Panc1 (cell line): ENCODE measurements at regions not wholly inside any gene's neighbourhood (a gene's known extent, or its start where the extent isn't known, plus 50 kb on each side); places are given as distances from the start of the nearest gene placed in this dataset.

Source experiments
- ATAC-seq: fragments of 200-7000 bp; cut with Tn5 transposase; 2 replicates; pipeline ENCODE4 v1.9.1; 2020; ENCODE audit warnings: mild to moderate bottlenecking, moderate library complexity
- BruUV-seq: library from RNA; stranded (reverse); fragments of 400-500 nt; replicated peaks from 2 replicates; lab custom pipeline; 2021; lab: Mats Ljungman, UMichigan
- CTCF ChIA-PET: fragments of 300-600 bp; sonication (Branson Sonifier 250); formaldehyde crosslinking; loops from one replicate; lab custom pipeline; 2022; ENCODE audit warnings: antibody characterized with exemption; lab: Charles Lee
- POLR2A ChIA-PET: fragments of 300-600 bp; sonication (Branson Sonifier 250); formaldehyde crosslinking; loops from one replicate; lab custom pipeline; 2022; ENCODE audit warnings: antibody characterized with exemption; lab: Charles Lee
- DNase-seq: peaks from one replicate; pipeline ENCODE4 v3.0.0-alpha.2; 2010; ENCODE audit warnings: low read depth, low spot score
- H3K27ac ChIP-seq: 2 replicates; pipeline ENCODE4 v1.5.1; 2011; ENCODE audit warnings: mild to moderate bottlenecking, low read length, inconsistent platforms
- H3K27me3 ChIP-seq: fragments of 200-500 bp; sonication (Bioruptor generic); 2 replicates; pipeline ENCODE4 v1.6.0; 2014; ENCODE audit warnings: low read length, inconsistent platforms; ENCODE audit not compliant: control insufficient read depth, insufficient read depth
- H3K36me3 ChIP-seq: fragments of 200-500 bp; sonication (Bioruptor generic); 2 replicates; pipeline ENCODE4 v1.5.1; 2014; ENCODE audit warnings: inconsistent platforms, mild to moderate bottlenecking, low read length, moderate library complexity; ENCODE audit not compliant: control insufficient read depth, insufficient read depth
- H3K4me1 ChIP-seq: 2 replicates; pipeline ENCODE4 v1.5.1; 2011; ENCODE audit warnings: inconsistent platforms, mild to moderate bottlenecking, low read length, moderate library complexity; ENCODE audit not compliant: control insufficient read depth, insufficient read depth
- H3K4me3 ChIP-seq, 2 experiments: 2 replicates each; pipeline ENCODE4 v1.5.1; 2011 to 2012; ENCODE audit warnings: low read depth in 2 of 2, low read length in 2 of 2, mild to moderate bottlenecking in 2 of 2, inconsistent platforms in 1 of 2, moderate library complexity in 1 of 2
- H3K9me3 ChIP-seq: fragments of 200-500 bp; sonication (Bioruptor generic); 2 replicates; pipeline ENCODE4 v1.5.1; 2014; ENCODE audit warnings: low read depth, mild to moderate bottlenecking, inconsistent platforms, low read length, moderate library complexity; ENCODE audit not compliant: control insufficient read depth, insufficient read depth
- CTCF ChIP-seq: fragments of 450-650 bp; IDR thresholded peaks from 2 replicates; pipeline ENCODE4 v1.5.1; 2017; ENCODE audit warnings: mild to moderate bottlenecking
- POLR2AphosphoS5 ChIP-seq: IDR thresholded peaks from 2 replicates; pipeline ENCODE4 v1.6.1; 2012; ENCODE audit warnings: mild to moderate bottlenecking, low read depth, low read length, moderate library complexity
- REST ChIP-seq, 2 experiments: IDR thresholded peaks; 2 replicates each; pipeline ENCODE4 v1.6.1; 2011 to 2012; ENCODE audit warnings: low read depth in 2 of 2, control low read depth in 1 of 2, low read length in 1 of 2, mild to moderate bottlenecking in 1 of 2, moderate library complexity in 1 of 2; ENCODE audit not compliant: insufficient read depth in 1 of 2
- SIN3A ChIP-seq: IDR thresholded peaks from 2 replicates; pipeline ENCODE4 v1.6.1; 2012; ENCODE audit warnings: low read depth, mild to moderate bottlenecking, low read length, moderate library complexity, borderline replicate concordance; ENCODE audit not compliant: insufficient read depth
- TCF7L2 ChIP-seq: IDR thresholded peaks from 2 replicates; pipeline ENCODE4 v1.6.1; 2011; ENCODE audit warnings: mild to moderate bottlenecking, low read depth, low read length, inconsistent platforms
- in situ Hi-C: cut with HindIII; loops from 2 replicates; pipeline ENCODE4 v1.10.0; 2016; ENCODE audit warnings: low sequenced_read_pairs, low pct_unique_long_range_greater_than_20kb
- intact Hi-C: fragments of 100-400 bp; cut with micrococcal nuclease; formaldehyde crosslinking; loops from one replicate; pipeline ENCODE4 v1.10.0; 2022; ENCODE audit not compliant: unreplicated experiment

- Histone ChIP-seq H3K9me3 (no peaks in the 10 kb centered on the region), H3K4me3 (no peak overlapping the region), H3K27ac (no peak overlapping the region), H3K36me3 (no peaks in the 10 kb centered on the region), H3K4me1 (no peaks in the 10 kb centered on the region), H3K27me3 (no peaks in the 10 kb centered on the region)
- no TSS peak for BruUV-seq
- ChIA-PET CTCF (no interaction called here), POLR2A (no interaction called here)
- intact Hi-C loops: no loop called here
- no peak for DNase-seq
- no peak for ATAC-seq
- in situ Hi-C loops: no loop called here
- TF ChIP-seq SIN3A (no peak), CTCF (no peak), REST (IDR thresholded peaks at IDR 0.05; ENCODE audit: insufficient read depth in 1 of 2, low read depth in 2 of 2, low read length in 1 of 2) (no peak), POLR2AphosphoS5 (no peak), TCF7L2 (no peak)
These were observed 90.8 kb upstream of the PMFBP1 start for GRCh38 chr16:72262711-72263110.

- BruUV-seq: no TSS peak
- CTCF ChIA-PET: no interaction called here
- ATAC-seq: no peak
These were observed 89.2 kb upstream of the PMFBP1 start for GRCh38 chr16:72261127-72261526.

More at GRCh38 chr16:72261127-72261526, 89.2 kb upstream of the PMFBP1 start:
- no peak for DNase-seq
- Histone ChIP-seq H3K27me3 (no peaks in the 10 kb centered on the region), H3K9me3 (no peaks in the 10 kb centered on the region), H3K4me1 (no peaks in the 10 kb centered on the region), H3K27ac (no peak overlapping the region), H3K36me3 (no peaks in the 10 kb centered on the region), H3K4me3 (no peak overlapping the region)
- in situ Hi-C loops (no loop called here), intact Hi-C loops (no loop called here)
- POLR2A ChIA-PET: no interaction called here
- TF ChIP-seq CTCF: no peak
- TF ChIP-seq SIN3A: no peak
- TF ChIP-seq REST (IDR thresholded peaks at IDR 0.05; ENCODE audit: insufficient read depth in 1 of 2, low read depth in 2 of 2, low read length in 1 of 2): no peak
- TF ChIP-seq POLR2AphosphoS5: no peak
